HCT116 (cell line): ENCODE measurements at regions not wholly inside any gene's neighbourhood (a gene's known extent, or its start where the extent isn't known, plus 50 kb on each side); places are given as distances from the start of the nearest gene placed in this dataset.

Experiments
- ATAC-seq: fragments of 200-7000 bp; cut with Tn5 transposase; 2 replicates; pipeline ENCODE4 v1.9.1; 2020; ENCODE audit warnings: mild to moderate bottlenecking, moderate library complexity
- BruUV-seq: library from RNA; stranded (reverse); fragments of 400-500 nt; replicated peaks from 2 replicates; lab custom pipeline; 2021; lab: Mats Ljungman, UMichigan
- CTCF ChIA-PET: fragments of 300-600 bp; sonication (Branson Sonifier 250); formaldehyde crosslinking; loops from one replicate; lab custom pipeline; 2021; ENCODE audit warnings: antibody characterized with exemption; lab: Charles Lee
- POLR2A ChIA-PET: fragments of 300-600, 350-600 bp; sonication (Branson Sonifier 250); formaldehyde crosslinking; loops from one replicate; lab custom pipeline; 2021; ENCODE audit warnings: antibody characterized with exemption; lab: Charles Lee
- RAD21 ChIA-PET, 2 experiments: fragments of 300-600 bp; sonication (Branson Sonifier 250); formaldehyde crosslinking; loops; one replicate each; lab custom pipeline; 2023; ENCODE audit warnings: low total read pairs in 2 of 2; ENCODE audit not compliant: uncharacterized antibody in 2 of 2, unreplicated experiment in 2 of 2, low non-redundant PET in 1 of 2; lab: Charles Lee
- DNase-seq: peaks from one replicate; pipeline ENCODE4 v3.0.0-alpha.2; 2010; ENCODE audit warnings: low read depth, low spot score
- H2AFZ ChIP-seq: fragments of 200-600 bp; shearing (Covaris generic), sonication (generic); 2 replicates; pipeline ENCODE4 v1.6.1; 2017; ENCODE audit warnings: low read depth, mixed run types, mixed read lengths, antibody characterized with exemption, low read length; ENCODE audit not compliant: poor library complexity, severe bottlenecking
- H3K27ac ChIP-seq: 2 replicates; pipeline ENCODE4 v1.5.1; 2012; ENCODE audit warnings: low read depth, low read length
- H3K27me3 ChIP-seq: fragments of 200-600 bp; sonication (generic); 2 replicates; pipeline ENCODE4 v1.6.1; 2016; ENCODE audit warnings: mixed run types, low read length, mixed read lengths; ENCODE audit not compliant: insufficient read depth
- H3K36me3 ChIP-seq, 2 experiments: fragments of 200-500 bp in 1 of 2; fragments of 200-600 bp in 1 of 2; sonication (Bioruptor generic) in 1 of 2; sonication (generic) in 1 of 2; 2 replicates each; pipeline versions ENCODE4 v1.5.1 to v1.6.1; 2014 to 2016; ENCODE audit warnings: low read length in 2 of 2, inconsistent platforms in 1 of 2, mixed read lengths in 1 of 2, mixed run types in 1 of 2; ENCODE audit not compliant: insufficient read depth in 2 of 2, control insufficient read depth in 1 of 2
- H3K4me1 ChIP-seq, 2 experiments: fragments of 200-600 bp in 1 of 2; sonication (generic) in 1 of 2; 2 replicates each; pipeline versions ENCODE4 v1.5.1 to v1.6.1; 2012 to 2017; ENCODE audit warnings: low read length in 2 of 2, inconsistent platforms in 1 of 2, mild to moderate bottlenecking in 1 of 2, mixed read lengths in 1 of 2, mixed run types in 1 of 2, moderate library complexity in 1 of 2; ENCODE audit not compliant: insufficient read depth in 2 of 2, control insufficient read depth in 1 of 2
- H3K4me2 ChIP-seq: fragments of 200-600 bp; sonication (generic); 2 replicates; pipeline ENCODE4 v1.6.1; 2017; ENCODE audit warnings: mixed run types, low read length, mixed read lengths
- H3K4me3 ChIP-seq, 2 experiments: fragments of 200-600 bp in 1 of 2; sonication (generic) in 1 of 2; replicated peaks in 1 of 2; 2 replicates each; pipeline ENCODE4 v1.5.1; 2011 to 2016; ENCODE audit warnings: low read length in 2 of 2, control low read depth in 1 of 2, low read depth in 1 of 2, mild to moderate bottlenecking in 1 of 2, mixed read lengths in 1 of 2, mixed run types in 1 of 2
- H3K79me2 ChIP-seq: fragments of 200-600 bp; sonication (generic); 2 replicates; pipeline ENCODE4 v1.6.1; 2017; ENCODE audit warnings: mild to moderate bottlenecking, mixed run types, low read length, moderate library complexity, mixed read lengths; ENCODE audit not compliant: insufficient read depth
- H3K9ac ChIP-seq: fragments of 200-600 bp; sonication (generic); 2 replicates; pipeline ENCODE4 v1.6.1; 2016; ENCODE audit warnings: low read length, mixed read lengths
- H3K9me2 ChIP-seq: fragments of 200-600 bp; sonication (generic), shearing (Covaris generic); 2 replicates; pipeline ENCODE4 v1.6.1; 2017; ENCODE audit warnings: mixed run types, mild to moderate bottlenecking, moderate library complexity; ENCODE audit not compliant: insufficient read depth
- H3K9me3 ChIP-seq, 2 experiments: fragments of 200-500 bp in 1 of 2; fragments of 200-600 bp in 1 of 2; sonication (Bioruptor generic) in 1 of 2; sonication (generic) in 1 of 2; 2 replicates each; pipeline ENCODE4 v1.6.1; 2014 to 2017; ENCODE audit warnings: low read length in 2 of 2, mixed read lengths in 2 of 2, inconsistent platforms in 1 of 2, low read depth in 1 of 2, mild to moderate bottlenecking in 1 of 2, mixed run types in 1 of 2, moderate library complexity in 1 of 2; ENCODE audit not compliant: control insufficient read depth in 1 of 2, insufficient read depth in 1 of 2
- H4K20me1 ChIP-seq: fragments of 200-600 bp; sonication (generic), shearing (Covaris generic); 2 replicates; pipeline ENCODE4 v1.6.1; 2017; ENCODE audit warnings: mixed run types, mild to moderate bottlenecking, moderate library complexity; ENCODE audit not compliant: insufficient read depth
- ATF3 ChIP-seq: IDR thresholded peaks from 2 replicates; pipeline ENCODE4 v1.6.1; 2012
- EGR1 ChIP-seq: IDR thresholded peaks from 2 replicates; pipeline ENCODE4 v1.6.1; 2012; ENCODE audit warnings: low read depth
- ELF1 ChIP-seq: IDR thresholded peaks from 2 replicates; pipeline ENCODE4 v1.6.1; 2012; ENCODE audit warnings: low read depth, borderline replicate concordance
- EZH2 ChIP-seq: fragments of 200-600 bp; sonication (generic); IDR thresholded peaks from 2 replicates; pipeline ENCODE4 v1.6.1; 2017; ENCODE audit warnings: antibody characterized with exemption, mixed run types
- FOSL1 ChIP-seq: IDR thresholded peaks from 2 replicates; pipeline ENCODE4 v1.6.1; 2012; ENCODE audit warnings: low read depth
- POLR2A ChIP-seq: IDR thresholded peaks from 2 replicates; pipeline ENCODE4 v1.7.0; 2011; ENCODE audit warnings: borderline replicate concordance; ENCODE audit not compliant: insufficient read depth, insufficient read length; ENCODE audit errors: extremely low read depth
- RAD21 ChIP-seq: IDR thresholded peaks from 2 replicates; pipeline ENCODE4 v1.6.1; 2012; ENCODE audit warnings: low read depth, mild to moderate bottlenecking
- SRF ChIP-seq: IDR thresholded peaks from 2 replicates; pipeline ENCODE4 v1.6.1; 2012; ENCODE audit warnings: low read depth
- TCF7L2 ChIP-seq: IDR thresholded peaks from 2 replicates; pipeline ENCODE4 v1.7.0; 2011; ENCODE audit warnings: borderline replicate concordance, inconsistent platforms; ENCODE audit not compliant: insufficient read depth, insufficient read length; ENCODE audit errors: extremely low read depth
- YY1 ChIP-seq: IDR thresholded peaks from 2 replicates; pipeline ENCODE4 v1.6.1; 2011; ENCODE audit warnings: low read length, low read depth, moderate library complexity, mild to moderate bottlenecking; ENCODE audit not compliant: insufficient replicate concordance; ENCODE audit errors: extremely low read depth
- ZBTB33 ChIP-seq: IDR thresholded peaks from 2 replicates; pipeline ENCODE4 v1.6.1; 2011; ENCODE audit warnings: mild to moderate bottlenecking, low read length, moderate library complexity; ENCODE audit not compliant: insufficient replicate concordance; ENCODE audit errors: extremely low read depth
- ZNF274 ChIP-seq: fragments of 200-500 bp; sonication (Bioruptor generic); IDR thresholded peaks from 2 replicates; pipeline ENCODE4 v1.6.1; 2014; ENCODE audit warnings: mild to moderate bottlenecking, low read depth, low read length, inconsistent platforms
- intact Hi-C: fragments of 100-400 bp; cut with micrococcal nuclease; formaldehyde crosslinking; loops from 2 replicates; pipeline ENCODE4 v1.10.0; 2022
- TF ChIP-seq, protein P1 (sequence below): IDR thresholded peaks from 2 replicates; pipeline ENCODE4 v1.6.1; 2012
- TF ChIP-seq, protein P2 (sequence below): IDR thresholded peaks from 2 replicates; pipeline ENCODE4 v1.6.1; 2012; ENCODE audit warnings: low read depth
- TF ChIP-seq, protein P3 (sequence below), 3 experiments: fragments of 200-600 bp in 1 of 3; sonication (generic) in 1 of 3; IDR thresholded peaks in 2 of 3; conservative IDR thresholded peaks in 1 of 3; 2 replicates each; pipeline ENCODE4 v1.5.1; 2012 to 2017; ENCODE audit warnings: low read depth in 2 of 3, low read length in 2 of 3, antibody characterized with exemption in 1 of 3, borderline replicate concordance in 1 of 3, control low read depth in 1 of 3, mild to moderate bottlenecking in 1 of 3, mixed read lengths in 1 of 3, mixed run types in 1 of 3, moderate library complexity in 1 of 3; ENCODE audit not compliant: insufficient read depth in 1 of 3

GRCh38 chr7:89648509-89648908 is 505.8 kb upstream of the STEAP1 start:
- no peak for ATAC-seq
- no TSS peak for BruUV-seq
- POLR2A ChIA-PET = no interaction called here

More at GRCh38 chr7:89648509-89648908, 505.8 kb upstream of the STEAP1 start:
- Histone ChIP-seq H3K4me3 (no peak overlapping the region), H3K36me3 (no peaks in the 10 kb centered on the region), H3K9ac (no peak overlapping the region), H3K27me3 (no peaks in the 10 kb centered on the region), H3K9me3 (no peaks in the 10 kb centered on the region), H4K20me1 (no peaks in the 10 kb centered on the region), H3K4me2 (no peak overlapping the region), H3K4me1 (no peaks in the 10 kb centered on the region), H3K27ac (no peak overlapping the region), H3K79me2 (no peaks in the 10 kb centered on the region), H3K9me2 (no peaks in the 10 kb centered on the region), H2AFZ (no peak overlapping the region)
- ChIA-PET CTCF (no interaction called here), RAD21 (no interaction called here)
- DNase-seq = no peak
- TF ChIP-seq EZH2 = no peak
- no peak for TF ChIP-seq POLR2A
- TF ChIP-seq ZNF274 = no peak
- no peak for TF ChIP-seq EGR1
- no peak for TF ChIP-seq SRF
- no peak for TF ChIP-seq YY1
- TF ChIP-seq, protein P1, sequence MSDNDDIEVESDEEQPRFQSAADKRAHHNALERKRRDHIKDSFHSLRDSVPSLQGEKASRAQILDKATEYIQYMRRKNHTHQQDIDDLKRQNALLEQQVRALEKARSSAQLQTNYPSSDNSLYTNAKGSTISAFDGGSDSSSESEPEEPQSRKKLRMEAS = no peak
- no peak for TF ChIP-seq ELF1
- no peak for TF ChIP-seq ATF3
- TF ChIP-seq, protein P2, sequence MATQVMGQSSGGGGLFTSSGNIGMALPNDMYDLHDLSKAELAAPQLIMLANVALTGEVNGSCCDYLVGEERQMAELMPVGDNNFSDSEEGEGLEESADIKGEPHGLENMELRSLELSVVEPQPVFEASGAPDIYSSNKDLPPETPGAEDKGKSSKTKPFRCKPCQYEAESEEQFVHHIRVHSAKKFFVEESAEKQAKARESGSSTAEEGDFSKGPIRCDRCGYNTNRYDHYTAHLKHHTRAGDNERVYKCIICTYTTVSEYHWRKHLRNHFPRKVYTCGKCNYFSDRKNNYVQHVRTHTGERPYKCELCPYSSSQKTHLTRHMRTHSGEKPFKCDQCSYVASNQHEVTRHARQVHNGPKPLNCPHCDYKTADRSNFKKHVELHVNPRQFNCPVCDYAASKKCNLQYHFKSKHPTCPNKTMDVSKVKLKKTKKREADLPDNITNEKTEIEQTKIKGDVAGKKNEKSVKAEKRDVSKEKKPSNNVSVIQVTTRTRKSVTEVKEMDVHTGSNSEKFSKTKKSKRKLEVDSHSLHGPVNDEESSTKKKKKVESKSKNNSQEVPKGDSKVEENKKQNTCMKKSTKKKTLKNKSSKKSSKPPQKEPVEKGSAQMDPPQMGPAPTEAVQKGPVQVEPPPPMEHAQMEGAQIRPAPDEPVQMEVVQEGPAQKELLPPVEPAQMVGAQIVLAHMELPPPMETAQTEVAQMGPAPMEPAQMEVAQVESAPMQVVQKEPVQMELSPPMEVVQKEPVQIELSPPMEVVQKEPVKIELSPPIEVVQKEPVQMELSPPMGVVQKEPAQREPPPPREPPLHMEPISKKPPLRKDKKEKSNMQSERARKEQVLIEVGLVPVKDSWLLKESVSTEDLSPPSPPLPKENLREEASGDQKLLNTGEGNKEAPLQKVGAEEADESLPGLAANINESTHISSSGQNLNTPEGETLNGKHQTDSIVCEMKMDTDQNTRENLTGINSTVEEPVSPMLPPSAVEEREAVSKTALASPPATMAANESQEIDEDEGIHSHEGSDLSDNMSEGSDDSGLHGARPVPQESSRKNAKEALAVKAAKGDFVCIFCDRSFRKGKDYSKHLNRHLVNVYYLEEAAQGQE = no peak
- TF ChIP-seq, protein P3, sequence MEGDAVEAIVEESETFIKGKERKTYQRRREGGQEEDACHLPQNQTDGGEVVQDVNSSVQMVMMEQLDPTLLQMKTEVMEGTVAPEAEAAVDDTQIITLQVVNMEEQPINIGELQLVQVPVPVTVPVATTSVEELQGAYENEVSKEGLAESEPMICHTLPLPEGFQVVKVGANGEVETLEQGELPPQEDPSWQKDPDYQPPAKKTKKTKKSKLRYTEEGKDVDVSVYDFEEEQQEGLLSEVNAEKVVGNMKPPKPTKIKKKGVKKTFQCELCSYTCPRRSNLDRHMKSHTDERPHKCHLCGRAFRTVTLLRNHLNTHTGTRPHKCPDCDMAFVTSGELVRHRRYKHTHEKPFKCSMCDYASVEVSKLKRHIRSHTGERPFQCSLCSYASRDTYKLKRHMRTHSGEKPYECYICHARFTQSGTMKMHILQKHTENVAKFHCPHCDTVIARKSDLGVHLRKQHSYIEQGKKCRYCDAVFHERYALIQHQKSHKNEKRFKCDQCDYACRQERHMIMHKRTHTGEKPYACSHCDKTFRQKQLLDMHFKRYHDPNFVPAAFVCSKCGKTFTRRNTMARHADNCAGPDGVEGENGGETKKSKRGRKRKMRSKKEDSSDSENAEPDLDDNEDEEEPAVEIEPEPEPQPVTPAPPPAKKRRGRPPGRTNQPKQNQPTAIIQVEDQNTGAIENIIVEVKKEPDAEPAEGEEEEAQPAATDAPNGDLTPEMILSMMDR (IDR thresholded peaks at IDR 0.05 in 2 of 3, conservative IDR thresholded peaks at IDR 0.05 in 1 of 3; ENCODE audit: borderline replicate concordance in 1 of 3, insufficient read depth in 1 of 3, low read depth in 2 of 3, low read length in 2 of 3) = no peak
- no peak for TF ChIP-seq TCF7L2
- TF ChIP-seq ZBTB33 = no peak
- TF ChIP-seq FOSL1 = no peak
- no peak for TF ChIP-seq RAD21
- intact Hi-C loops = no loop called here
